ENCODE measurements at regions not wholly inside any gene's neighbourhood (a gene's known extent, or its start where the extent isn't known, plus 50 kb on each side); places are given as distances from the start of the nearest gene placed in this dataset.

DNA sequence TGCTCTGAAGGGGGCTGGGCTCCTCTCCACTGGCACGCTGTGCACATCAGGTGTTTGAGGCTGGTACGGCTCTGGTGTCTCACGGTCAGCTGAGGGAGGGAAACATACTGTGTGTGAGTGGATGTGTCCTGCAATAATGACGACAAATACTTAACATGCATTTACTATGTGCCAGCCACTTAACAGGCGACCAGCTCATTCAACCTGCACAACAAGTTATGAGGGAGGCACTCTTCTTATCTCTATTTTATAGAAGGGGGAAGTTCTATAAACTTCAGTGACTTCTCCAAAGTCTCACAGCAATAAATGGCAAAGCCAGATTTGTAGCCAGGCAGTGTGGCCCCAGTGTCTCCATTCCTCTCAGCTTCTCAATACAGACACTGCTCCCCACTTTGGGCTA is 83.1 kb upstream of the LINGO1 start:
- TF ChIP-seq, protein P1, sequence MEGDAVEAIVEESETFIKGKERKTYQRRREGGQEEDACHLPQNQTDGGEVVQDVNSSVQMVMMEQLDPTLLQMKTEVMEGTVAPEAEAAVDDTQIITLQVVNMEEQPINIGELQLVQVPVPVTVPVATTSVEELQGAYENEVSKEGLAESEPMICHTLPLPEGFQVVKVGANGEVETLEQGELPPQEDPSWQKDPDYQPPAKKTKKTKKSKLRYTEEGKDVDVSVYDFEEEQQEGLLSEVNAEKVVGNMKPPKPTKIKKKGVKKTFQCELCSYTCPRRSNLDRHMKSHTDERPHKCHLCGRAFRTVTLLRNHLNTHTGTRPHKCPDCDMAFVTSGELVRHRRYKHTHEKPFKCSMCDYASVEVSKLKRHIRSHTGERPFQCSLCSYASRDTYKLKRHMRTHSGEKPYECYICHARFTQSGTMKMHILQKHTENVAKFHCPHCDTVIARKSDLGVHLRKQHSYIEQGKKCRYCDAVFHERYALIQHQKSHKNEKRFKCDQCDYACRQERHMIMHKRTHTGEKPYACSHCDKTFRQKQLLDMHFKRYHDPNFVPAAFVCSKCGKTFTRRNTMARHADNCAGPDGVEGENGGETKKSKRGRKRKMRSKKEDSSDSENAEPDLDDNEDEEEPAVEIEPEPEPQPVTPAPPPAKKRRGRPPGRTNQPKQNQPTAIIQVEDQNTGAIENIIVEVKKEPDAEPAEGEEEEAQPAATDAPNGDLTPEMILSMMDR (conservative IDR thresholded peaks at IDR 0.05 in 1 of 2, IDR thresholded peaks at IDR 0.05 in 1 of 2; ENCODE audit: low read depth in 1 of 2, low read length in 2 of 2) = no peak
- no peak for TF ChIP-seq EZH2 (IDR thresholded peaks at IDR 0.05; ENCODE audit: low read length, missing control alignments)
